ENCODE measurements at regions not wholly inside any gene's neighbourhood (a gene's known extent, or its start where the extent isn't known, plus 50 kb on each side); places are given as distances from the start of the nearest gene placed in this dataset.
"Not testable (repeated sequence)": the region's sequence is repeated elsewhere in the genome, so short reads cannot be mapped to it uniquely, and the experiment has no call there.

- not testable (repeated sequence) for TF ChIP-seq CTCF (IDR thresholded peaks at IDR 0.05; ENCODE audit: low read depth, low read length); POLR2A (IDR thresholded peaks at IDR 0.05; ENCODE audit: extremely low read depth, insufficient read length); MAX (IDR thresholded peaks at IDR 0.05; ENCODE audit: low read depth, low read length); MYC (IDR thresholded peaks at IDR 0.05; ENCODE audit: low read depth, low read length)
Measured at GRCh38 chr14:44450232-44450631, 56.9 kb downstream of the FSCB start.

Measured in NB4 (cell line).